ENCODE measurements at regions not wholly inside any gene's neighbourhood (a gene's known extent, or its start where the extent isn't known, plus 50 kb on each side); places are given as distances from the start of the nearest gene placed in this dataset.

DNA sequence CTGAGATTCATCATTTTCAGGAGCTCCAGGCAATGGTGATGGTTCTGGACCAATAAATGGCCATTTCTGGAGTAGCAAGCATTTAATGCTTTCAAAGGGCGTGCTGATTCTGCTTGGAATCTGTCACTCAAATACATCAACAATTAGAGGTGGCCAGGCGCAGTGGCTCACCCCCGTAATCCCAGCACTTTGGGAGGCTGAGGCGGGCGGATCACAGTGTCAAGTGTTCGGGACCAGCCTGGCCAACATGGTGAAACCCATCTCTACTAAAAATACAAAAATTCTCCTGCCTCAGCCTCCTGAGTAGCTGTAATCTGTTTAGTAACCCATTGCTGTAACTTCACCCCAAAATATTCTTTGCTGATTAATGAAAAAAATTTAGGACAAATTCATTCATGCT lies 1574.2 kb downstream of the EFNB2 start:
- TF ChIP-seq, protein P1, sequence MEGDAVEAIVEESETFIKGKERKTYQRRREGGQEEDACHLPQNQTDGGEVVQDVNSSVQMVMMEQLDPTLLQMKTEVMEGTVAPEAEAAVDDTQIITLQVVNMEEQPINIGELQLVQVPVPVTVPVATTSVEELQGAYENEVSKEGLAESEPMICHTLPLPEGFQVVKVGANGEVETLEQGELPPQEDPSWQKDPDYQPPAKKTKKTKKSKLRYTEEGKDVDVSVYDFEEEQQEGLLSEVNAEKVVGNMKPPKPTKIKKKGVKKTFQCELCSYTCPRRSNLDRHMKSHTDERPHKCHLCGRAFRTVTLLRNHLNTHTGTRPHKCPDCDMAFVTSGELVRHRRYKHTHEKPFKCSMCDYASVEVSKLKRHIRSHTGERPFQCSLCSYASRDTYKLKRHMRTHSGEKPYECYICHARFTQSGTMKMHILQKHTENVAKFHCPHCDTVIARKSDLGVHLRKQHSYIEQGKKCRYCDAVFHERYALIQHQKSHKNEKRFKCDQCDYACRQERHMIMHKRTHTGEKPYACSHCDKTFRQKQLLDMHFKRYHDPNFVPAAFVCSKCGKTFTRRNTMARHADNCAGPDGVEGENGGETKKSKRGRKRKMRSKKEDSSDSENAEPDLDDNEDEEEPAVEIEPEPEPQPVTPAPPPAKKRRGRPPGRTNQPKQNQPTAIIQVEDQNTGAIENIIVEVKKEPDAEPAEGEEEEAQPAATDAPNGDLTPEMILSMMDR (IDR thresholded peaks at IDR 0.05 in 2 of 3, conservative IDR thresholded peaks at IDR 0.05 in 1 of 3; ENCODE audit: borderline replicate concordance in 1 of 3, insufficient read depth in 1 of 3, low read depth in 2 of 3, low read length in 2 of 3) = no peak
- TF ChIP-seq SIN3A (IDR thresholded peaks at IDR 0.05; ENCODE audit: low read depth) = no peak
- TF ChIP-seq, protein P2, sequence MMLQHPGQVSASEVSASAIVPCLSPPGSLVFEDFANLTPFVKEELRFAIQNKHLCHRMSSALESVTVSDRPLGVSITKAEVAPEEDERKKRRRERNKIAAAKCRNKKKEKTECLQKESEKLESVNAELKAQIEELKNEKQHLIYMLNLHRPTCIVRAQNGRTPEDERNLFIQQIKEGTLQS (IDR thresholded peaks at IDR 0.05) = no peak
- no peak for TF ChIP-seq ZNF274 (IDR thresholded peaks at IDR 0.05; ENCODE audit: low read depth, low read length)
- no peak for TF ChIP-seq POLR2AphosphoS5 (IDR thresholded peaks at IDR 0.05; ENCODE audit: low read depth, low read length)
- TF ChIP-seq YY1 (IDR thresholded peaks at IDR 0.05; ENCODE audit: extremely low read depth, insufficient replicate concordance, low read depth, low read length) = no peak
- no peak for TF ChIP-seq POLR2A (IDR thresholded peaks at IDR 0.05; ENCODE audit: borderline replicate concordance, extremely low read depth, insufficient read depth, insufficient read length)
- TF ChIP-seq EZH2phosphoT487 (IDR thresholded peaks at IDR 0.05; ENCODE audit: borderline replicate concordance) = no peak
- TF ChIP-seq, protein P3, sequence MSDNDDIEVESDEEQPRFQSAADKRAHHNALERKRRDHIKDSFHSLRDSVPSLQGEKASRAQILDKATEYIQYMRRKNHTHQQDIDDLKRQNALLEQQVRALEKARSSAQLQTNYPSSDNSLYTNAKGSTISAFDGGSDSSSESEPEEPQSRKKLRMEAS (IDR thresholded peaks at IDR 0.05) = no peak
- TF ChIP-seq, protein P4, sequence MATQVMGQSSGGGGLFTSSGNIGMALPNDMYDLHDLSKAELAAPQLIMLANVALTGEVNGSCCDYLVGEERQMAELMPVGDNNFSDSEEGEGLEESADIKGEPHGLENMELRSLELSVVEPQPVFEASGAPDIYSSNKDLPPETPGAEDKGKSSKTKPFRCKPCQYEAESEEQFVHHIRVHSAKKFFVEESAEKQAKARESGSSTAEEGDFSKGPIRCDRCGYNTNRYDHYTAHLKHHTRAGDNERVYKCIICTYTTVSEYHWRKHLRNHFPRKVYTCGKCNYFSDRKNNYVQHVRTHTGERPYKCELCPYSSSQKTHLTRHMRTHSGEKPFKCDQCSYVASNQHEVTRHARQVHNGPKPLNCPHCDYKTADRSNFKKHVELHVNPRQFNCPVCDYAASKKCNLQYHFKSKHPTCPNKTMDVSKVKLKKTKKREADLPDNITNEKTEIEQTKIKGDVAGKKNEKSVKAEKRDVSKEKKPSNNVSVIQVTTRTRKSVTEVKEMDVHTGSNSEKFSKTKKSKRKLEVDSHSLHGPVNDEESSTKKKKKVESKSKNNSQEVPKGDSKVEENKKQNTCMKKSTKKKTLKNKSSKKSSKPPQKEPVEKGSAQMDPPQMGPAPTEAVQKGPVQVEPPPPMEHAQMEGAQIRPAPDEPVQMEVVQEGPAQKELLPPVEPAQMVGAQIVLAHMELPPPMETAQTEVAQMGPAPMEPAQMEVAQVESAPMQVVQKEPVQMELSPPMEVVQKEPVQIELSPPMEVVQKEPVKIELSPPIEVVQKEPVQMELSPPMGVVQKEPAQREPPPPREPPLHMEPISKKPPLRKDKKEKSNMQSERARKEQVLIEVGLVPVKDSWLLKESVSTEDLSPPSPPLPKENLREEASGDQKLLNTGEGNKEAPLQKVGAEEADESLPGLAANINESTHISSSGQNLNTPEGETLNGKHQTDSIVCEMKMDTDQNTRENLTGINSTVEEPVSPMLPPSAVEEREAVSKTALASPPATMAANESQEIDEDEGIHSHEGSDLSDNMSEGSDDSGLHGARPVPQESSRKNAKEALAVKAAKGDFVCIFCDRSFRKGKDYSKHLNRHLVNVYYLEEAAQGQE (IDR thresholded peaks at IDR 0.05; ENCODE audit: low read depth) = no peak
- TF ChIP-seq SP1 (IDR thresholded peaks at IDR 0.05; ENCODE audit: low read depth) = no peak
- TF ChIP-seq JUND (IDR thresholded peaks at IDR 0.05) = no peak

Data from HCT116 (cell line).